HEK293 (cell line): ENCODE measurements at regions not wholly inside any gene's neighbourhood (a gene's known extent, or its start where the extent isn't known, plus 50 kb on each side); places are given as distances from the start of the nearest gene placed in this dataset.

Experiments
- TRIM28 ChIP-seq: IDR thresholded peaks from 2 replicates; pipeline ENCODE4 v1.6.1; 2011; ENCODE audit warnings: low read length, control low read depth, borderline replicate concordance
- ZBTB17 ChIP-seq: fragments of 450-650 bp; formaldehyde crosslinking; IDR thresholded peaks from 2 replicates; pipeline ENCODE4 v1.5.1; 2016; ENCODE audit warnings: missing biosample characterization, missing genetic modification characterization
- ZBTB8A ChIP-seq: fragments of 450-650 bp; formaldehyde crosslinking; IDR thresholded peaks from 2 replicates; pipeline ENCODE4 v1.5.1; 2016; ENCODE audit warnings: missing biosample characterization, missing genetic modification characterization
- ZNF423 ChIP-seq: fragments of 450-650 bp; formaldehyde crosslinking; IDR thresholded peaks from 2 replicates; pipeline ENCODE4 v1.5.1; 2016; ENCODE audit warnings: missing biosample characterization, missing genetic modification characterization
- ZNF544 ChIP-seq: fragments of 450-650 bp; formaldehyde crosslinking; IDR thresholded peaks from 2 replicates; pipeline ENCODE4 v1.5.0; 2017; ENCODE audit warnings: missing biosample characterization, missing genetic modification characterization
- ZNF548 ChIP-seq: fragments of 450-650 bp; formaldehyde crosslinking; IDR thresholded peaks from 2 replicates; pipeline ENCODE4 v1.5.1; 2016; ENCODE audit warnings: missing biosample characterization, missing genetic modification characterization
- ZNF76 ChIP-seq: fragments of 450-650 bp; formaldehyde crosslinking; IDR thresholded peaks from 2 replicates; pipeline ENCODE4; 2016; ENCODE audit warnings: low read depth, missing biosample characterization, missing genetic modification characterization, borderline replicate concordance
- ZSCAN30 ChIP-seq: fragments of 450-650 bp; IDR thresholded peaks from 2 replicates; pipeline ENCODE4 v1.5.1; 2018; ENCODE audit warnings: missing biosample characterization, mild to moderate bottlenecking, missing genetic modification characterization, moderate library complexity
- TF ChIP-seq, protein P1 (sequence below): fragments of 450-650 bp; formaldehyde crosslinking; IDR thresholded peaks from 2 replicates; pipeline ENCODE4 v1.5.1; 2016; ENCODE audit warnings: missing biosample characterization, missing genetic modification characterization
- TF ChIP-seq, protein P2 (sequence below): sonication (generic); formaldehyde crosslinking; IDR thresholded peaks from 2 replicates; pipeline ENCODE4 v1.8.1; 2022; ENCODE audit warnings: mild to moderate bottlenecking, moderate library complexity, missing genetic modification reagents
- TF ChIP-seq, protein P3 (sequence below): fragments of 450-650 bp; formaldehyde crosslinking; optimal IDR thresholded peaks from 2 replicates; pipeline ENCODE3; 2016; ENCODE audit warnings: missing biosample characterization, mild to moderate bottlenecking, missing genetic modification characterization
- TF ChIP-seq, protein P4 (sequence below): fragments of 450-650 bp; formaldehyde crosslinking; IDR thresholded peaks from 2 replicates; pipeline ENCODE4 v1.5.1; 2016; ENCODE audit warnings: missing biosample characterization, missing genetic modification characterization, low read depth
- TF ChIP-seq, protein P5 (sequence below): IDR thresholded peaks from 2 replicates; pipeline ENCODE4 v1.6.1; 2011; ENCODE audit warnings: mild to moderate bottlenecking, low read depth, low read length, borderline replicate concordance

DNA sequence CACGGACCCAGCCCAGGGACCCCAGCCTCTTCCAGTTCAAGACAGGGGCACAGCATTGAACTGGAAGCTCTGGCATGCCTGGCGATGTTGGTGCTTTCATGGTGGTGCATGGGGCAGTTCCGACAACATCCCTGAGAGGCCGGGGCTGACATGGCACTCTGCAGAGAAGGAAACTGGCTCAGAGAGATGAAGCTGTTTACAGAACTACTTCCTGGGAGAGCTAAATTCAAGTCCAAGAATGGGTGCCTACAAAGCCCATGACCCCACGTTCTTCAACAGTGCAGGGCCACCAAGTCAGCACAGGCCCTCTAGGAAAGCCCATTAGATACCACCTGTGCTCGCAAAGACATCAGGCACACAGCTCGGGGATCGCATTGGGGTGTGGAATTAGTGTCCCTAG, 470.9 kb upstream of the MGMT start:
- TF ChIP-seq, protein P1, sequence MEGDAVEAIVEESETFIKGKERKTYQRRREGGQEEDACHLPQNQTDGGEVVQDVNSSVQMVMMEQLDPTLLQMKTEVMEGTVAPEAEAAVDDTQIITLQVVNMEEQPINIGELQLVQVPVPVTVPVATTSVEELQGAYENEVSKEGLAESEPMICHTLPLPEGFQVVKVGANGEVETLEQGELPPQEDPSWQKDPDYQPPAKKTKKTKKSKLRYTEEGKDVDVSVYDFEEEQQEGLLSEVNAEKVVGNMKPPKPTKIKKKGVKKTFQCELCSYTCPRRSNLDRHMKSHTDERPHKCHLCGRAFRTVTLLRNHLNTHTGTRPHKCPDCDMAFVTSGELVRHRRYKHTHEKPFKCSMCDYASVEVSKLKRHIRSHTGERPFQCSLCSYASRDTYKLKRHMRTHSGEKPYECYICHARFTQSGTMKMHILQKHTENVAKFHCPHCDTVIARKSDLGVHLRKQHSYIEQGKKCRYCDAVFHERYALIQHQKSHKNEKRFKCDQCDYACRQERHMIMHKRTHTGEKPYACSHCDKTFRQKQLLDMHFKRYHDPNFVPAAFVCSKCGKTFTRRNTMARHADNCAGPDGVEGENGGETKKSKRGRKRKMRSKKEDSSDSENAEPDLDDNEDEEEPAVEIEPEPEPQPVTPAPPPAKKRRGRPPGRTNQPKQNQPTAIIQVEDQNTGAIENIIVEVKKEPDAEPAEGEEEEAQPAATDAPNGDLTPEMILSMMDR (tag by site-specific recombination), result no peak
- TF ChIP-seq, protein P2, sequence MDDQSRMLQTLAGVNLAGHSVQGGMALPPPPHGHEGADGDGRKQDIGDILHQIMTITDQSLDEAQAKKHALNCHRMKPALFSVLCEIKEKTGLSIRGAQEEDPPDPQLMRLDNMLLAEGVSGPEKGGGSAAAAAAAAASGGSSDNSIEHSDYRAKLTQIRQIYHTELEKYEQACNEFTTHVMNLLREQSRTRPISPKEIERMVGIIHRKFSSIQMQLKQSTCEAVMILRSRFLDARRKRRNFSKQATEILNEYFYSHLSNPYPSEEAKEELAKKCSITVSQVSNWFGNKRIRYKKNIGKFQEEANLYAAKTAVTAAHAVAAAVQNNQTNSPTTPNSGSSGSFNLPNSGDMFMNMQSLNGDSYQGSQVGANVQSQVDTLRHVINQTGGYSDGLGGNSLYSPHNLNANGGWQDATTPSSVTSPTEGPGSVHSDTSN (CRISPR knock-in tag), result no peak
- no peak for TF ChIP-seq ZBTB17
- TF ChIP-seq, protein P3, sequence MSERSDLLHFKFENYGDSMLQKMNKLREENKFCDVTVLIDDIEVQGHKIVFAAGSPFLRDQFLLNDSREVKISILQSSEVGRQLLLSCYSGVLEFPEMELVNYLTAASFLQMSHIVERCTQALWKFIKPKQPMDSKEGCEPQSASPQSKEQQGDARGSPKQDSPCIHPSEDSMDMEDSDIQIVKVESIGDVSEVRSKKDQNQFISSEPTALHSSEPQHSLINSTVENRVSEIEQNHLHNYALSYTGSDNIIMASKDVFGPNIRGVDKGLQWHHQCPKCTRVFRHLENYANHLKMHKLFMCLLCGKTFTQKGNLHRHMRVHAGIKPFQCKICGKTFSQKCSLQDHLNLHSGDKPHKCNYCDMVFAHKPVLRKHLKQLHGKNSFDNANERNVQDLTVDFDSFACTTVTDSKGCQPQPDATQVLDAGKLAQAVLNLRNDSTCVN, result no peak
- TF ChIP-seq, protein P4, sequence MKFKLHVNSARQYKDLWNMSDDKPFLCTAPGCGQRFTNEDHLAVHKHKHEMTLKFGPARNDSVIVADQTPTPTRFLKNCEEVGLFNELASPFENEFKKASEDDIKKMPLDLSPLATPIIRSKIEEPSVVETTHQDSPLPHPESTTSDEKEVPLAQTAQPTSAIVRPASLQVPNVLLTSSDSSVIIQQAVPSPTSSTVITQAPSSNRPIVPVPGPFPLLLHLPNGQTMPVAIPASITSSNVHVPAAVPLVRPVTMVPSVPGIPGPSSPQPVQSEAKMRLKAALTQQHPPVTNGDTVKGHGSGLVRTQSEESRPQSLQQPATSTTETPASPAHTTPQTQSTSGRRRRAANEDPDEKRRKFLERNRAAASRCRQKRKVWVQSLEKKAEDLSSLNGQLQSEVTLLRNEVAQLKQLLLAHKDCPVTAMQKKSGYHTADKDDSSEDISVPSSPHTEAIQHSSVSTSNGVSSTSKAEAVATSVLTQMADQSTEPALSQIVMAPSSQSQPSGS (tag by site-specific recombination), result no peak
- no peak for TF ChIP-seq ZNF423 (tag by site-specific recombination)
- TF ChIP-seq ZNF76 (tag by site-specific recombination), result no peak
- no peak for TF ChIP-seq ZSCAN30 (tag by site-specific recombination)
- TF ChIP-seq, protein P5, sequence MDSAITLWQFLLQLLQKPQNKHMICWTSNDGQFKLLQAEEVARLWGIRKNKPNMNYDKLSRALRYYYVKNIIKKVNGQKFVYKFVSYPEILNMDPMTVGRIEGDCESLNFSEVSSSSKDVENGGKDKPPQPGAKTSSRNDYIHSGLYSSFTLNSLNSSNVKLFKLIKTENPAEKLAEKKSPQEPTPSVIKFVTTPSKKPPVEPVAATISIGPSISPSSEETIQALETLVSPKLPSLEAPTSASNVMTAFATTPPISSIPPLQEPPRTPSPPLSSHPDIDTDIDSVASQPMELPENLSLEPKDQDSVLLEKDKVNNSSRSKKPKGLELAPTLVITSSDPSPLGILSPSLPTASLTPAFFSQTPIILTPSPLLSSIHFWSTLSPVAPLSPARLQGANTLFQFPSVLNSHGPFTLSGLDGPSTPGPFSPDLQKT, result no peak
- TF ChIP-seq ZNF548 (tag by site-specific recombination), result no peak
- TF ChIP-seq ZNF544 (tag by site-specific recombination), result no peak
- no peak for TF ChIP-seq TRIM28
- TF ChIP-seq ZBTB8A (tag by site-specific recombination), result no peak
